ENCODE measurements at regions not wholly inside any gene's neighbourhood (a gene's known extent, or its start where the extent isn't known, plus 50 kb on each side); places are given as distances from the start of the nearest gene placed in this dataset.
"Not testable (repeated sequence)": the region's sequence is repeated elsewhere in the genome, so short reads cannot be mapped to it uniquely, and the experiment has no call there.

GRCh38 chr1:29798699-29799566 lies 562.6 kb downstream of the PTPRU start:
- DNase-seq, result no peak

GRCh38 chr1:29797125-29797524 lies 560.8 kb downstream of the PTPRU start:
- not testable (repeated sequence) for DNase-seq

GRCh38 chr1:29795965-29796364 lies 559.6 kb downstream of the PTPRU start:
- not testable (repeated sequence) for DNase-seq

GRCh38 chr1:29793653-29794348 lies 557.5 kb downstream of the PTPRU start:
- DNase-seq, result no peak

GRCh38 chr1:29793101-29793546 lies 556.8 kb downstream of the PTPRU start:
- DNase-seq, result peak; percentile 81

GRCh38 chr1:29789910-29790247 lies 553.6 kb downstream of the PTPRU start:
- DNase-seq, result no peak

- no peak for DNase-seq
These were observed 553.0 kb downstream of the PTPRU start for GRCh38 chr1:29789221-29789909.

- DNase-seq, result no peak
These were observed 550.7 kb downstream of the PTPRU start for GRCh38 chr1:29786791-29787732.

- DNase-seq, result no peak
These were observed 549.9 kb downstream of the PTPRU start for GRCh38 chr1:29786195-29786594.

- DNase-seq, result no peak
These were observed 549.2 kb downstream of the PTPRU start for GRCh38 chr1:29785554-29785953.

- no peak for DNase-seq
These were observed 548.8 kb downstream of the PTPRU start for GRCh38 chr1:29785137-29785527.

- DNase-seq, result no peak
These were observed 548.2 kb downstream of the PTPRU start for GRCh38 chr1:29784276-29785136.

GRCh38 chr1:29783508-29784275 lies 547.4 kb downstream of the PTPRU start:
- DNase-seq, result no peak

- DNase-seq, result no peak
These were observed 546.7 kb downstream of the PTPRU start for GRCh38 chr1:29782846-29783507.

- DNase-seq, result no peak
These were observed 542.8 kb downstream of the PTPRU start for GRCh38 chr1:29779146-29779545.

- no peak for DNase-seq
These were observed 541.2 kb downstream of the PTPRU start for GRCh38 chr1:29777522-29777921.

GRCh38 chr1:29774355-29774754 lies 538.0 kb downstream of the PTPRU start:
- no peak for DNase-seq

- no peak for DNase-seq
These were observed 536.3 kb downstream of the PTPRU start for GRCh38 chr1:29772584-29773100.

GRCh38 chr1:29767769-29768425 lies 531.6 kb downstream of the PTPRU start:
- DNase-seq, result no peak
